ENCODE measurements at regions not wholly inside any gene's neighbourhood (a gene's known extent, or its start where the extent isn't known, plus 50 kb on each side); places are given as distances from the start of the nearest gene placed in this dataset.

- CTCF ChIA-PET = no interaction called here
- no peaks in the 10 kb centered on the region for H3F3A ChIP-seq (ENCODE audit: insufficient read depth, low read depth)
- H3K4me1 ChIP-seq (replicated peaks; ENCODE audit: insufficient read depth) = no peaks in the 10 kb centered on the region
- H2AFZ ChIP-seq = no peak overlapping the region
- BruUV-seq (replicated peaks) = no TSS peak
- H3K36me3 ChIP-seq (ENCODE audit: low read depth) = no peaks in the 10 kb centered on the region
- H3K9me2 ChIP-seq (ENCODE audit: insufficient read depth) = no peaks in the 10 kb centered on the region; the same call in 1 of the 2 replicates
- no peak overlapping the region for H3K27ac ChIP-seq
- no peaks in the 10 kb centered on the region for H3K79me2 ChIP-seq (ENCODE audit: low read depth)
- H3K9me3 ChIP-seq (ENCODE audit: insufficient read depth, low read depth) = no peaks in the 10 kb centered on the region
- no peak for DNase-seq
- no peak overlapping the region for H3K4me3 ChIP-seq
- no peaks in the 10 kb centered on the region for H3K27me3 ChIP-seq (ENCODE audit: insufficient read depth, low read depth)
- no peak overlapping the region for H3K4me2 ChIP-seq
- TF ChIP-seq EZH2 (IDR thresholded peaks at IDR 0.05; ENCODE audit: low read depth) (no peak), CTCF (conservative IDR thresholded peaks at IDR 0.05) (no peak)
- intact Hi-C loops (cut with micrococcal nuclease; ENCODE audit: unreplicated experiment) = no loop called here
- POLR2A ChIA-PET (ENCODE audit: unreplicated experiment) = no interaction called here
- no peaks in the 10 kb centered on the region for H4K20me1 ChIP-seq (ENCODE audit: insufficient read depth)
These were observed 262.3 kb downstream of the CNTN3 start for GRCh38 chr3:74352166-74352565.

GRCh38 chr3:74351213-74351612 is 263.2 kb downstream of the CNTN3 start:
- Histone ChIP-seq H3K79me2 (ENCODE audit: low read depth) (no peaks in the 10 kb centered on the region), H3F3A (ENCODE audit: insufficient read depth, low read depth) (no peaks in the 10 kb centered on the region), H3K36me3 (ENCODE audit: low read depth) (no peaks in the 10 kb centered on the region), H3K9me3 (ENCODE audit: insufficient read depth, low read depth) (no peaks in the 10 kb centered on the region), H3K4me3 (no peak overlapping the region), H3K4me2 (no peak overlapping the region), H2AFZ (no peak overlapping the region), H3K4me1 (replicated peaks; ENCODE audit: insufficient read depth) (no peaks in the 10 kb centered on the region), H3K9me2 (ENCODE audit: insufficient read depth) (no peaks in the 10 kb centered on the region; the same call in 1 of the 2 replicates), H4K20me1 (ENCODE audit: insufficient read depth) (no peaks in the 10 kb centered on the region), H3K27ac (no peak overlapping the region), H3K27me3 (ENCODE audit: insufficient read depth, low read depth) (no peaks in the 10 kb centered on the region)
- intact Hi-C loops (cut with micrococcal nuclease; ENCODE audit: unreplicated experiment) = no loop called here
- no peak for DNase-seq
- ChIA-PET CTCF (no interaction called here), POLR2A (ENCODE audit: unreplicated experiment) (no interaction called here)
- BruUV-seq (replicated peaks) = no TSS peak
- TF ChIP-seq EZH2 (IDR thresholded peaks at IDR 0.05; ENCODE audit: low read depth) = no peak
- no peak for TF ChIP-seq CTCF (conservative IDR thresholded peaks at IDR 0.05)

GRCh38 chr3:74349015-74349414 is 265.4 kb downstream of the CNTN3 start:
- ChIA-PET CTCF (no interaction called here), POLR2A (ENCODE audit: unreplicated experiment) (no interaction called here)
- Histone ChIP-seq H3K9me2 (ENCODE audit: insufficient read depth) (no peaks in the 10 kb centered on the region; the same call in 1 of the 2 replicates), H3K27me3 (ENCODE audit: insufficient read depth, low read depth) (peaks cover 1% of the 10 kb centered on the region), H3K4me3 (no peak overlapping the region), H3K9me3 (ENCODE audit: insufficient read depth, low read depth) (no peaks in the 10 kb centered on the region), H3F3A (ENCODE audit: insufficient read depth, low read depth) (no peaks in the 10 kb centered on the region), H3K4me1 (replicated peaks; ENCODE audit: insufficient read depth) (no peaks in the 10 kb centered on the region), H3K4me2 (no peak overlapping the region), H3K27ac (no peak overlapping the region), H3K79me2 (ENCODE audit: low read depth) (no peaks in the 10 kb centered on the region), H3K36me3 (ENCODE audit: low read depth) (no peaks in the 10 kb centered on the region), H4K20me1 (ENCODE audit: insufficient read depth) (no peaks in the 10 kb centered on the region), H2AFZ (no peak overlapping the region)
- no peak for DNase-seq
- BruUV-seq (replicated peaks) = no TSS peak
- intact Hi-C loops (cut with micrococcal nuclease; ENCODE audit: unreplicated experiment) = no loop called here
- TF ChIP-seq EZH2 (IDR thresholded peaks at IDR 0.05; ENCODE audit: low read depth) (no peak), CTCF (conservative IDR thresholded peaks at IDR 0.05) (no peak)

All from PC-9 (cell line).